ENCODE measurements at regions not wholly inside any gene's neighbourhood (a gene's known extent, or its start where the extent isn't known, plus 50 kb on each side); places are given as distances from the start of the nearest gene placed in this dataset.
"Not testable (repeated sequence)": the region's sequence is repeated elsewhere in the genome, so short reads cannot be mapped to it uniquely, and the experiment has no call there.

DNA sequence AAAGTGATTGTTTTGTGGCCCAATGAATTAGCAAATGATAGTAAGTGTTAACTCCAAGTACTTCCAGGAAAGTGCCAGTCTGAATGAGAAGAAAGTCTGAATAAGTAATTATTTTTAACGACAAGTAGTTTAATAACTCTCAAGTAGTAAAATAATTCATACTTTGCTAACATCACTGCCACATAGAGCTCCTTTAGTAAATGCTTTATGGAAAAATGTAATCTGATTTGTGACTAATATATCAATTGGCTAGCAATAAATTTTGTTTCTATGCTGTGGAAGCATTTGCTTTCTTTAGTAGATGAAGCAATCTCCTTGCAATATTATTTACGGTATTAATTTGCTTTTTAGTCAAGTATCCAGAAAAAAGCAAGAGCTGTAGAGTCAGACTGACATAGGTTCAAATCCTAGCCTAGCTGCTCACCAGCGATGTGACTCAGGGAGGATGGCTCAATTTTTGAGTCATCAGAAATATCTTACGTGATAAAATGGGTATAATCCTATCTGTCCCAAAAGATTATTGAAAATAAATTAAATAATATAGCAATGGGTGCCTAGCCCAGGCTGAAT is 329.3 kb downstream of the FGFR2 start:
- DNase-seq (ENCODE audit: low spot score), result no peak
- ChIA-PET CTCF (interaction anchor here (0.6 kb wide), 1 partner anchor 311 kb away, joined by 3 read pairs; no protein-coding TSS in a partner anchor), POLR2A (ENCODE audit: low non-redundant PET) (no interaction called here)
- TF ChIP-seq, protein P1, sequence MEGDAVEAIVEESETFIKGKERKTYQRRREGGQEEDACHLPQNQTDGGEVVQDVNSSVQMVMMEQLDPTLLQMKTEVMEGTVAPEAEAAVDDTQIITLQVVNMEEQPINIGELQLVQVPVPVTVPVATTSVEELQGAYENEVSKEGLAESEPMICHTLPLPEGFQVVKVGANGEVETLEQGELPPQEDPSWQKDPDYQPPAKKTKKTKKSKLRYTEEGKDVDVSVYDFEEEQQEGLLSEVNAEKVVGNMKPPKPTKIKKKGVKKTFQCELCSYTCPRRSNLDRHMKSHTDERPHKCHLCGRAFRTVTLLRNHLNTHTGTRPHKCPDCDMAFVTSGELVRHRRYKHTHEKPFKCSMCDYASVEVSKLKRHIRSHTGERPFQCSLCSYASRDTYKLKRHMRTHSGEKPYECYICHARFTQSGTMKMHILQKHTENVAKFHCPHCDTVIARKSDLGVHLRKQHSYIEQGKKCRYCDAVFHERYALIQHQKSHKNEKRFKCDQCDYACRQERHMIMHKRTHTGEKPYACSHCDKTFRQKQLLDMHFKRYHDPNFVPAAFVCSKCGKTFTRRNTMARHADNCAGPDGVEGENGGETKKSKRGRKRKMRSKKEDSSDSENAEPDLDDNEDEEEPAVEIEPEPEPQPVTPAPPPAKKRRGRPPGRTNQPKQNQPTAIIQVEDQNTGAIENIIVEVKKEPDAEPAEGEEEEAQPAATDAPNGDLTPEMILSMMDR (conservative IDR thresholded peaks at IDR 0.05; ENCODE audit: low read depth), result no peak
- H3K27ac ChIP-seq, result no peak overlapping the region

DNA sequence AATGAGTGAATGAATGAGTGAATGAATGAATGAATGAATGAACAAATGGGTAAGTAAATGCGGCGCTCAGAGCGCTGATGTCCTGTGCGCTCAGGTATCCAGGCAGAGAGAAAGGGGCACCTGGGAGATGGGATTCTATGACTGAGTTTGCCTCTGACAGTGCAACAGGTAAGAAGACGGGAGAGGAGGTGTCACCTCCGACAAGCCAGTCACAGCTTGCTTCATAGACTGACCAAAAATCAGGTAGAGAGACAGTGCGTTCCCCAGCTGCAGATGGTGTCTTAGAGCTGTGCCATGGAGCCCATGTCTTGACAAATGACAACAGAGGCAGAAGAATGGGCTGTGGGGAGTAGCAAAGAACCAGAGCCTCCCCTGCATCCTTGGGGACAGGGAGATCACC is 327.3 kb downstream of the FGFR2 start:
- H3K27ac ChIP-seq, result no peak overlapping the region
- DNase-seq (ENCODE audit: low spot score), result no peak
- CTCF ChIA-PET, result no interaction called here
- POLR2A ChIA-PET (ENCODE audit: low non-redundant PET), result no interaction called here
- TF ChIP-seq, protein P1 (conservative IDR thresholded peaks at IDR 0.05; ENCODE audit: low read depth), result no peak

DNA sequence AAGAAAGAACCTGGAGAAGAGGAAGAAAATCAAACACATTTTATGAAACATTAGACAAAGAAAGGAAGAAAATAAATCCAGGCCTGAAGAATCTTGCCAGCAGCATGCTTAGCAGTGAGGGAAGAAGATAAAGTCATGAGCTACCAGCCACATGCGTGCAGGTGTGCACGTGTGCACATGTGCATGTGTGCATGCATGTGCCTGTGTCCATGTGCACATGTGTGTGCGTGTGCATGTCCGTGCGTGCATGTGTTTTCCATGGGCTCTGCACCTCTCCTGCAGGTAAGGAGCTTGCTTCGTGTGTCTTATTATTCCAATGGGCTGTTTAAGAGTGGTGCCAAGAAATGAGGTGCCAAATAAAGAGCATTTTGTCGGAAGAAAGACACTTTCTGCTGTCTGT is 322.2 kb downstream of the FGFR2 start:
- TF ChIP-seq, protein P1 (conservative IDR thresholded peaks at IDR 0.05; ENCODE audit: low read depth), result no peak
- ChIA-PET CTCF (no interaction called here), POLR2A (ENCODE audit: low non-redundant PET) (no interaction called here)
- no peak overlapping the region for H3K27ac ChIP-seq
- no peak for DNase-seq (ENCODE audit: low spot score)

DNA sequence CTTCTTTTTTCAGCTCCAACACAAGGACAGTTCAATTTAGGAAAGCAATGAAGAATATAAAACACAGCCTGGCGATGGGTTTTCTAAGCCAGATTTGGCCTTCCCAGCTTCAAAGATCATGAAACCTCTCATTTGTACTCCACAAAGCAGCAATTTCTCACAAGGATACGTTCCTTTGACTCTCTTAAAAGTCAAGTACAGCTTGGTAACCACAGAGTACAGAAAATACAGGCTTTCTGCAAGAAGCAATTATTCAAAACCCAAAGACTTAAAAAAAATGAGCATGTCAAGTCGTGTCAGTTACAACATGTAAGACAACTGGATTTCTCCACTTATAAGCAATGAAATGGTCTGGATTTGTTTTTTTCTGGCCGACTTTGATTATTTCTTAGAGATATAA is 321.4 kb downstream of the FGFR2 start:
- TF ChIP-seq, protein P1 (conservative IDR thresholded peaks at IDR 0.05; ENCODE audit: low read depth), result no peak
- ChIA-PET CTCF (interaction anchor here (0.6 kb wide), 2 partner anchors 95 to 172 kb away, joined by 3 read pairs; no protein-coding TSS in a partner anchor), POLR2A (ENCODE audit: low non-redundant PET) (no interaction called here)
- no peak for DNase-seq (ENCODE audit: low spot score)
- H3K27ac ChIP-seq, result no peak overlapping the region

DNA sequence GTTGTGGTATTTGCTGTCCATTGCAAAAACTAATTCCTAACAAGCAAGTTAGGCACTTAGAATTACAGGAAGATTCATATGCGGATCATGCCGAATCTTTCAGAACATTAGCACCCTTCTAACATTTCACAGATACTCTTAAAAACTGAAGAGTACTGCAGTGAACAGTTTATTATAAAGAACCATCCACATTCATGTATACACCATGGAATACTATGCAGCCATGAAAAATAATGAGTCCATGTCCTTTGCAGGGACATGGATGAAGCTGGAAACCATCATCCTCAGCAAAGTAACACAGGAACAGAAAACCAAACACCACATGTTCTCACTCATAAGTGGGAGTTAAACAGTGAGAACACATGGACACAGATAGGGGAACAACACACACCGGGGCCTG is 319.9 kb downstream of the FGFR2 start:
- H3K27ac ChIP-seq; POLR2A ChIA-PET (ENCODE audit: low non-redundant PET); DNase-seq (ENCODE audit: low spot score): not testable (repeated sequence)
- CTCF ChIA-PET, result interaction anchor here (0.6 to 1.2 kb wide), 2 partner anchors 12 to 307 kb away, joined by 3 read pairs; no protein-coding TSS in a partner anchor

DNA sequence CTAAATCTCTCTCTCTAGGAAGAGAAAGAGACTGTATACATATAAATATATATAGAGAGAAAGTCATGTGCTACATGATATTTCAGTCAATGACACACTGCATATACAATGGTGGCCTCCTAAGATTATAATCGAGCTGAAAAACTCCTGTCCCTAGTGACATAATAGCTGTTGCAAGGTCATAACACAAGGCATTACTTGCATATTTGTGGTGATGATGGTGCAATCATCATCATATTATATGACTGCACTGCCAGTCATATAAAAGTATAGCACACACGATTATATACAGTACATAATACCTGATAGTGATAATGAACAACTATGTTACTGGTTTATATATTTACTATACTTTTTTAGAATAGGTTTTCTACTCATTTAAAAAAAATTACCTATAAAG is 316.7 kb downstream of the FGFR2 start:
- DNase-seq (ENCODE audit: low spot score), result peak; percentile 27
- H3K27ac ChIP-seq, result no peak overlapping the region
- CTCF ChIA-PET, result interaction anchor here (0.6 kb wide), 1 partner anchor 173 kb away, joined by 4 read pairs; no protein-coding TSS in a partner anchor
- POLR2A ChIA-PET (ENCODE audit: low non-redundant PET), result no interaction called here
- TF ChIP-seq, protein P1 (conservative IDR thresholded peaks at IDR 0.05; ENCODE audit: low read depth), result no peak

DNA sequence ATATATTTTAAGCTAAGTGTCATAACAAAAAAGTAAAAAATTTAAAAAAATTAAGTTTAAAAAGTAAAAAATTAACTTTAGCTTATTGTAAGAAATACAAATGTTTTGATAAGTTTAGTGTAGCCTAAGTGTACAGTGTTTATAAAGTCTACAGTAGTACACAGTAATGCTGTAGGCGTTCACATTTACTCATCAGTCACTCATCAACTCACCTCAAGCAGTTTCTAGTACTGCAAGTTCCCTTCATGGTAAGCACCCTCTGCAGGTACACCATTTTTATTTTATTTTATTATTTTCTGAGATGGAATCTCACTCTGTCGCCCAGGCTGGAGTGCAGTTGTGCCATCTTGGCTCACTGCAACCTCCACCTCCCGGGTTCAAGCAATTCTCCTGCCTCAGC is 316.0 kb downstream of the FGFR2 start:
- TF ChIP-seq, protein P1 (conservative IDR thresholded peaks at IDR 0.05; ENCODE audit: low read depth), result no peak
- POLR2A ChIA-PET (ENCODE audit: low non-redundant PET), result no interaction called here
- CTCF ChIA-PET, result no interaction called here
- no peak overlapping the region for H3K27ac ChIP-seq
- no peak for DNase-seq (ENCODE audit: low spot score)
